NCI-H1092 treated with DMSO at 0.1 percent for 48 hours (cell line): ENCODE measurements at regions not wholly inside any gene's neighbourhood (a gene's known extent, or its start where the extent isn't known, plus 50 kb on each side); places are given as distances from the start of the nearest gene placed in this dataset.
"Not testable (repeated sequence)": the region's sequence is repeated elsewhere in the genome, so short reads cannot be mapped to it uniquely, and the experiment has no call there.

ENCODE experiments used
- DNase-seq: peaks from one replicate; lab custom pipeline; 2025; lab: John Stamatoyannopoulos, UW

DNA sequence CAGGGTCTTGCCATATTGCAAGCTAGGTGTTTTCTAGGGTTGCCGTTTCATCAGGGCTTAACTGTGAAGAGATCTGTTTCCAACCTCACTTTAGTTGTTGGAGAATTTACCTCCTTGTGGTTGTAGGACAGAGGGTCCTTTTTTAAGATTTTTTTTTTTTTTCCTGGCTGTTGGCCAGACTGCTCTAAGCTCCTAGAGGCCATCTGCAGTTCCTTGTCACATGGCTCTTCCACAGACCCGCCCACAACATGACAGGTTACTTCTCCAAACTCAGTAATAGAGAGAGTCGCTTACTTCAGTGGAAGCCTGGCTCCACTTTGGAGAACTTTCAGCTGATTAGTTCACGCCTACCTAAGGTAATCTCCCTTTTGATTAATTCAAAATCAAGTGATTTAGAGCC lies 543.7 kb downstream of the DMRTA1 start:
- no peak for DNase-seq

DNA sequence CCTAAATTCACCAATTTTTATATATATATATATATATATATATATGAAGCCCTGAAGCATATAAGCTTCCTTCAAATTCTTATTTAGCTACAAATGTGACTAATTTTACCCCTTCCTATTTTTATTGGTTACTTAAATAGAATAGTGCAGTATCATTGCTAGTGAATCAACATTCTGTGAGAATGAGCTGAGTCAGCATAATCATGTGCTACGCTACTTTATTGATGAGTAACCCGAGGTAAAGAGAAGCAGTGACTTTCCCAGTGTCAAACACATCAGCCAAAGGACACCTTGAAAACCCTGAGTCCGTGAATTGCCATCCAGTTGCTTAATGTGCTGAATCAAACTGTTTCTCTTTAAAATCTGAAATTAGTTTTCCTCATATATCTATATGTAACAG lies 546.2 kb downstream of the DMRTA1 start:
- no peak for DNase-seq

DNA sequence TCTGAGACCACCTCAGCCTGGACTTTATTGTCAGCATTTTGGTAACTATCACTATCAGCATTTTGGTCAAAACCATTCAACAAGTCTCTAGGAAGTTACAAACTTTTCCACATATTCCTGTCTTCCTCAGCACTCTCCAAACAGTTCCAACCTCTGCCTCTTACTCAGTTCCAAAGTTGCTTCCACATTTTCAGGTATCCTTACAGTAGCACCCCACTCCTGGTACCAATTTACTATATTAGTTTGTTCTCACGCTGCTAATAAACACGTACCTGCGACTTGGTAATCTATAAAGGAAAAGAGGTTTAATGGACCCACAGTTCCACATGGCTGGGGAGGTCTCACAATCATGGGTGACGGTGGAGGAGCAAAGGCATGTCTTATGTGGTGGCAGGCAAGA lies 551.3 kb downstream of the DMRTA1 start:
- DNase-seq: no peak

DNA sequence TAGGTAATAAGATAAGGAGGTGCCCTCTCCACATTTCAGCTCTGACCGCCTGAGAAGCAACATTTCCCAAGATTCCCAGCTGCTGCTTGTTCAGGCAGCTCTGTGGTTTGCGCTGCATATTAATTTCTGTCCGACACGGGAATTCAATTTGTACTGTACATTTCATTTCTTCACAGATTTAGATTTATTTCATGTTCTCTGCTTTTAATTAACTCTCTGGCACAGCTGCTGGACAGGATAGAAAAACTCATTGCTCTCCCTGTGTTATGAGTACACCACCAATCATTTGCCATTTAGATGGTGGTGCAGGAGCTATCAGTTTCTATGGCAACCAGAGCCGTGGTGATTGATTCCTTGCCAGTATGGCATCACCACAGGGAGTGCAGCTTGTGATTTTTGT lies 558.5 kb downstream of the DMRTA1 start:
- DNase-seq: peak; percentile 32

DNA sequence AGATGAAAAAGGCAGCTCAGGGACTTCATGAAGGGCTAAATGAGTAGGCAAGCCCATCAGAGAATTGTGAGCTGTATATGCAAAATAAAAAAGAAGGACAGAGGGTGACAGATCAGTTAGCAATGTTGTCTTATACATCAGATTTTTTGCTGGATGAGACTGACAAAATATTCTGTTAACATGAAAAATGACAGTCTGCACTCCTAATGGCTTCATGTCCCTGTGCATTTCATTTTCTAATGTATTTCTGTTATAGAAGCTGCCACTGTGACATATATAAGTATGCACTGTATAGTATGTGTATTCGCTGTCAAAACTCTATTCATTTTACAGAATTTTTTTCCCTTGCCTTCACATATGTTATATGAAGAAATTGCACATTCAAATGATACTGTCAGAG lies 559.5 kb downstream of the DMRTA1 start:
- DNase-seq: no peak

DNA sequence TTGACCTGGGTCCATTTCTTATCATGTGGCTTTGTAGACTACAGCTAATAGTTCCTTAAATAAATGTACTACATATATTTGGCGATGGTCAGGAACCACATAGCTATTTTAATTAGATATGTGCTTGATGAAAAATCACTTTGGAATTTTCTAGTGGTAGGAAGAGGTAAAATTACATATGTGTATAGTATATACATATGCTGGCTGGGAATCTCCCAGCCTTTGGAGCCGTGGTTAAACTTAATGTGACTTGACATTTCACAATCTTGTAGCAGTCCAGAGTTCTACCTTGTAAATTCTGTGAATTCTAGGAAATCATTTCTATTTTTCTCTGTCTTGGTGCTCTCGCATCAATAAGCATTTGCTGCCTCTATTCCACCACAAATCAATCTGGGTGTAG lies 565.0 kb downstream of the DMRTA1 start:
- DNase-seq: no peak

DNA sequence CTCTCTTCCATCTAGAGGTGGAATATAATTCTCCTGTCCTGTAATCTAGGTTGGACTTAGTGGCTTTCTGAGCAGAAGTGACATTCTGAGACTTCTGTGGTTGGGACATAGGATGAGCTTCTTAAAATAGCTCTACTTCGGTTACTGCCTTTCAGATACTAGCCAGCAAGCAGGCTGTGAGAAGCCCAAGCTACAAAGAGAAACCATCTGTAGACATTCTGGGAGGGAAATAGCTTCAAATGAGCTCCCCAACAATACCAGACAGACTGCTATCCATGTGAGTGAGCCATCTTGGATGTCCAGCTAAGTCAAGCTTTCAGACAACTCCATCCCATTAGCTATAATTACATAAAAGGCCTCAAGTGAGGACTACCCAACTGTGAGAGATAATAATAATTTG lies 568.9 kb downstream of the DMRTA1 start:
- no peak for DNase-seq

DNA sequence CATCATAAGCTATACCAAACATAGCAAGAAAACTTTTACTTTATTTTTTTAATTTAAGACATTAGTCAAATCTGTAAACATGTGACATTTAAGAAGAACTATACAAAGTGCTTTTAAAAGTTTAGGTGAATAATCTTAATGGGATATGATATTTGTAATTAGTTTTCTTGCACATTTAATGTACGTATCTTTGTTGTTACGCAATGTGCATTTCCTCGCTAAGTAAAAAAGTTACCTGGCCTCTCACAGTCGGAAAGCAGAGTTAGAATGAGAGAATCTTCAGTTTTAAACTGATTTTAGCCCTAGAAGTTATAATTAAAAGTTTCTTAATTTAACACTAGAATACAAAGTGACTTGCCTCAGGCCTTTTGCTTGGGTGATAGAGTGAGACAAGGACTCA lies 589.8 kb downstream of the DMRTA1 start:
- no peak for DNase-seq

DNA sequence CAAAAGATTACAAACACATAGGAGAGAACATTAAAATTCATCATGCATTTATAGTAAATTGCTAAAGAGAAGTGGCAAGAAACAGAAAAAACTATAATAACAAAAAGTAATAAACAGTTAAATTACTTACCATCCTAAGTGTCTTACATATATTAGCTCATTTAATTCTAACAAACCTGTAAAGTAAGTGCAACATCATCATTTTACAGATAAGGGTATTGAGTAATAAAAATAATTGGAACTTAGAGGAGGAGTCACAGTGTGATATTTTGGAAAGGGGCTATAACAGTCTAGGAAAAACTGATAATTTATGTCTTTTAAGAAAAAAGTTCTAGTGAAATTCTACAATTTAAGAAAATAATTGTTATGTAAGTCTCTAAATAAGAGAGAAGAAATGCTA lies 592.8 kb downstream of the DMRTA1 start:
- no peak for DNase-seq

DNA sequence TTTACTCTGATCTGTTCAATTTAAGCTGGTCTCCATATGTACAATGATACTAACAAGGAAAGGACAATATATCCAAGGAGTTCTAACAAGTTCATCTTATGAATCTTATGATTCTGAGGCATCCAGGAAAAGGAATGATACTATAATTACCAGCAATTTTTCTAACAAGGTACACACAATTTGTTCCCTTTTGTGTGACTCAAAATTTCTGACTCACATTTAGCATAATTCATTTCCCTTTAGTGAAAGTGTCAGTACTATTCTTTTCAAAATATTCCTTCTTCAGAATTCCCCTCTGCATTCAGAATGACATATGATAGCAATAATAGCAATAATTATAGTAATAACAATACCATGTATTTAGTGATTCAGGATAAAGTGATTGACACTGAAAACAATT lies 594.8 kb downstream of the DMRTA1 start:
- no peak for DNase-seq

DNA sequence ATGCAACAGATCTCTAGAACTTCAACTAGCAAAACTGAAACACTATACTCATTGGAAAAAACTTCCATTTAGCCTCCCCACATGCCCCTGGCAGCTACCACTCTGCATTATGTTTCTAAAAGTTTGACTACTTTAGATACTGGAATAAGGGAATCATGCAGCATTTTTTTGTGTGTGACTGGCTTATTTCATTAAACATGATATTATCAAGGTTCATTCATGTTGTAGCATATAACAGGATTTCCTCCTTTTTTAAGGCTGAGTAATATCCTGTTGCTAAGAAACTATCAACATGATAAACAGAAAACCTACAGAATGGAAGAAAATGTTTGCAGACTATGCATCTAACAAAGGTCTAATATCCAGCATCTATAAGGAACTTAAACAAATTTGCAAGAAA lies 597.9 kb downstream of the DMRTA1 start:
- no peak for DNase-seq

DNA sequence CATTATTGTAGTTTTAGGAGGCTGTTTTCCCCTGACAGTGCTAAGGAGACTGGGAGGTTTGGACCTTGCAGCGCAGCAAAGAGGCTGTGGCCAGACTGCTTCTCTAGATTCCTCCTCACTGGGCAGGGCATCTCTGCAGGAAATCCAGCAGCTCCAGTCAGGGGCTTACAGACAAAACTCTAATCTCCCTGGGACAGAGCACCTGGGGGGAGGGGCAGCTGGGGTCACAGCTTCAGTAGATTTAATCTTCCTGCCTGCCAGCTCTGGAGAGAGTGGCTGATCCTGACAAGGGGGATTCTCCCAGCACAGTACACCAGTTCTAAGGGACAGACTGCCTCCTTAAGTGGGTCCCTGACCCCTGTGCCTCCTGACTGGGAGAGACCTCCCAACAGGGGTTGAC lies 599.4 kb downstream of the DMRTA1 start:
- not testable (repeated sequence) for DNase-seq

DNA sequence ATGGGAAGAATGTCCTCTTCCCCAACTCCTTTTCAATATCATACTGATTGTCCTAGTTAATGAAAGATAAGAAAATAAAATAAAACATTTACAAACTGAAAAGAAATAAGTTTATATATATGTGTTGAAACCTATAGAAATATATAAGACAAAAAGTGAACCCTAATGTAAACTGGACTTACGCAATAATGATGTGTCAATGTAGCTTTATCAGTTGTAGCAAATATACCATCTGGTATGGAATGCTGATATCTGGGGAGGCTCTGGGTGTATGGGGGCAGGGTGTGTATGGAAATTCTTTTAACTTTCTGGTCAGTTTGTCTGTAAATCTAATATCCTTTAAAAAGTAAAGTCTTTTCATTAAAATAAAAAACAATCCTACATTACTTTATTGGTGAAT lies 603.9 kb downstream of the DMRTA1 start:
- no peak for DNase-seq

DNA sequence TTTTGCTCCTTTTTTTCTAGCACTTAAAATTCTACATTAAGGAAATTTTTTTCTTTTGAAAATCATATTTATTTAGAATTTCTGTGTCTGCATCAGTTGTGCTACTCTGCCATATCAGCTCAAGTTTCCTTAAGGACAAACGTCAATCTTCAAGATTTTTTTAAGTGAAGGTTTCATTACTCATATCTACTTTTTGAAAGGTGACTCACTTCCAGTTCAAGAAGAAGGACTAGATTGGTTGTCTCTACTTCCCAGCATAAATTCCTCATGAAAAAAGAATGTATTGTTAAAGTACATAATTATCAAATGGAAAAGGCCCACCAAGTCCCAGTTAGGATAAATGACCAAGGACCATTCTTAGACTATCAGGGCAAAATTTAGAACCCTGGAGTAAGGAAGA lies 626.5 kb downstream of the DMRTA1 start:
- DNase-seq: no peak

DNA sequence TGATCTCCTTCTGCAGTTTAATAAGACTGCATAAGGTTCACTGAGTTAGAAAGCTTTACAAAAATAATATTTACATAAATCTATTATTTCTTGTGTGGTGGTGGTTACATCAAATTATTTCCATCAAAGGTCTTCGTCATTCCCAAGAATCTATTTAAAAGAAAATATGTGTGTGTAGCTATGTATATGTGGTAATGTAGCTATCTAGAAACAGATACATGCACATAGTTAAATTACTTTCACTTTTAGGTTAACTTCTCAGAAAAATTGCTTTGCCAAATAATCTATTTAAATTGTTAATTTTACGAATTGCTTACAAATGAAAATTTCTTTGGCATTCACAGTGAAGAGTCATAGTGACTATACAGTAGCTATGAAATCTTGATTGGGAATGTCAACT lies 633.2 kb downstream of the DMRTA1 start:
- DNase-seq: no peak

DNA sequence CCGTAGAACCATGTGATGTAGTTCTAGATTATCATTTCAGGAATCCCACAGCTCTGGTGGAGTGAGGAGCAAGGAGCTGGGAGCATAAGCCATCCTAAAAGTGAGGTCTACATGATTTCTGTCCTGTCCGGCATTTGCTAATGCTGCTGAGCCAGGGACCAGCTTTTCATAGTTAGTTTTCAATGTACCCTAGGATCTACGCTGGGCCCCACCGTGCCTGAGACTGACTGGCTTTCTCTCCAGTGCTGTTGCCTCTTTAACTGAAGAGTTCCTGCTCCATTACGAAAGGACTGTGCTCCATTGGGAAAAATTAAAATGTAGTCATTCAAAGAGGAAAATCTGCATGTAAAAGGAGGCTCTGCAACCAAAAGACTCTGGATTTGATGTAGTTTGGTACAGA lies 634.8 kb downstream of the DMRTA1 start:
- no peak for DNase-seq

DNA sequence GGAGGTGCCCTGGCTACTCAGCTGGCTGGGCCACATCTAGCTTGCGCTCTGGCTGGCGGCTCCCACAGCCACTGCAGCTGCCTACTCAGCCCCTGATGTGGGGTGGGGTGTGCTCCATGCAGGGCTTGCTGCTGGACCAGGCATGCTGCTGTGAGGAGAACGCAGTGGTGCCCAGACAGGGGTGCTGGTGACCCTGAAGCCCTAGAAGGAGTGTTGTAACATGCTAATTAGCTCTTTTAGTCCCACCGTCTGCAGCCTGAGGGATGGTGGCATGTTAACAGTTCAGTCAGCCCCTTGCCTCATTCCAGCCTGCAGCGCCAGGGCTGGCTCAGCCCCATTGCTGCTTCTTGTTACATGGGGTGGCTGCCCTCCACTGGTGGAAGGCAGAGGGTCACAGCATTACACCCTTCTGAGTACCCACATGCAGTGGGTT lies 642.3 kb downstream of the DMRTA1 start:
- peak; percentile 41 for DNase-seq

DNA sequence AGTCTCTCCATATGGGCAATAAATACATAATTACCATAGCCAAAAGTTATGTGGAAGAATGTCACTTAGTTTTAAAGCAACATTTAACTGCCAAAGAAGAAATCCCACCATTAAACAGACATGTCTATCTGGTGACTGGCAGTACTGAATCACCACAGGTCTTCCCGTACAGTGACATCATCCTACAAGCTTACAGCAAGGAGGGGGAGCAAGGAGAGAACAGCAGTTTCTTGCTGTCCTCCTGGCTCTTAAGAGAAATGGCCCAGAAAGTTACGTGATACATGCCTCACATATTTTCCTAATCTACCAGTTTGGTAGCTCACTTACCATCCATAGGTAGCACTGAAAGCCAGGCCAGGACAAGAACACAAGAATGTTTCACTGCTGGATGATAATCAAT lies 671.0 kb downstream of the DMRTA1 start:
- no peak for DNase-seq

DNA sequence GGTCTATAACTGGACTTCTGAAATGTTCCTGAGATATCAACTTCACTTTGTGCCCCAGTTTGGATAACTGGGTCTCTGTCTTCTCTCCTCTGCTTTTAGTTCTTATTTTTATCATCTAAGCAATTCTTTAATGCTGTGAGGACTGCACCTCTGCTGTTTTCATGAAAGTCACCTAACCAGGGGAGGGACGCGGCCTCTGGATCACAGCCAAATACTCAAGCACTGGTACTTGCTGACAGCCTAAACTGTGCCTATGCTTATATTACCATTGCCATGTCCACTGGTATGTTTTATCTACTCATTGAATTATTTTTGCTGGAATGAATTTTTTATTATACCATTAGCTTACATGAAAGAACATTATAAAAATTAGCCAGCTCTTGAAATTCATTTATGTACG lies 674.0 kb downstream of the DMRTA1 start:
- no peak for DNase-seq

DNA sequence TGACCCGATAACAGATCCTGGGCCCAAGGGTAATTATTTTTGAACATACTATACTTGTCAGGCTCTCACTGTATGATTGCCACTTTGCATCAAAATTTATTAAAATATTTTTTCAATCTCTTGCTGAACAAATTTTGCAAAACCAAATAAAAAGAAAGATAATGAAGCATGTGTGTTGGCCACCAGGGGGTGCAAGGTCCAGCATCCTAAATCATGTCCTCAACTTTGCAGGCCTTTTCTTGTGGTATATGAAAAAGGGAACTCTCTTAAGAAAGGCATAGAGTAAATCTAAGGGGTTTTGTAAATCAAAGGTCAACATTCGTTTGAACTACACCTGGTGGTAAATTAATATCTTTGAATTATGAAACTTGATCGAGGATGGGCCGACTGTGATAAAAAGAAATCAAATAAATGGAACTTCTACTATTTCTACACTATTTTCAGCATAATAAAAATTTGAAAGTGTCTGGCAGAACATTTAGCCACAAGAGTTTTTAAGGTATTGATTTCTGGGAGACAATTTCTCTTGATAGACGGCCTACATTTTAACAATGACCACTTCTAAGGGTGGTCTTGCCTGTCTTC lies 676.5 kb downstream of the DMRTA1 start:
- DNase-seq: peak; percentile 7

DNA sequence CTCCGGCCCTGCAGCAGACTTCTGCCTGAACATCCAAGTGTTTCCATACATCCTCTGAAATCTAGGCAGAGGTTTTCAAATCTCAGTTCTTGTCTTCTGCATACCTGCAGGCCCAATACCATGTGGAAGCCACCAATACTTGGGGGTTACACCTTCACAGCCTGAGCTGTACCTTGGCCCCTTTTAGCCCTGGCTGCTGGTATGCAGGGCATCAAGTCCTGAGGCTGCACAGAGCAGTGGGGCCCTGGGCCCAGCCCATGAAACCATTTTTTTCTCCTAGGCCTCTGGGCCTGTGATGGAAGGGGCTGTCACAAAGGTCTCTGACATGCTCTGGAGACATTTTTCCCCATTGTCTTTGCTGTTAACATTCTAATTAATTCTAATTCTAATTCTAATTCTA lies 680.6 kb downstream of the ELAVL2 start:
- no peak for DNase-seq

DNA sequence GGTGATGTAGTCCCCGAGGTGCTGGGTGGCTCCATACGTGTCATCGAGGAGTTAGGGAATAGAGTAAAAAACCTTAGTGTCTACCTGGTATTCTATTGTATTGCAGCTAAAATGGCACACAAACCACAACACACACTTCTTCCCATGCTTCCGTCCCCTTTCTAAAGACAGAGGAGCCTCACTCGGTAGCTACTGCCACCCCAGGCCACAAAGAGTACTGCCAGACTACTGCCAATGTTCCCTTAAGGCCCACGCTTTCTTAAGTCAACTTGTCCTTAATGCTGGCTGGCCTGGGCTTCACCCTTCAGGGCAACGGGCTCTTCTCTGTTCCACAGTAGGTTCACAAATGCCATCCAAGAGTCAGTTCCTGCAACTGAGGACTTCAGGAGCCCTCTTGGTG lies 673.0 kb downstream of the ELAVL2 start:
- no peak for DNase-seq

DNA sequence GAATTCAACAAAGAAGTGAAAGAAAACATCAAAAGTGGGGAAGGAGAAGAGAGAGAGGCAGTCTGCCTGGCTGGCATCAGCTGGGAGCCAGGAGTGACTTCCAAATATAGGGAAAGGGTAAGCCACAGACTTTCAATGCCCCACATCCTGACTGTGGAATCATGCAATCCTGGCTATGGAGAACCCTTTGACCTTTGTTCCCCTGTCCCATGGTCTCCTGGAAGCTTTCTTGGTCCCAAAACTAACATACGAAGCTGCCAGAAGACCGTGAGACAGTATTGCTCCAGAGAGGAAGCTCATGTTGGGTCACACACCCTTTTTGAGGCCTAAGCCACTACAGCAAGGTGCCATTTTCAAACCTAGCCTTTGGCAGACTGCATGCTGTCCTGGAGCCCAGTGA lies 665.5 kb downstream of the ELAVL2 start:
- no peak for DNase-seq

DNA sequence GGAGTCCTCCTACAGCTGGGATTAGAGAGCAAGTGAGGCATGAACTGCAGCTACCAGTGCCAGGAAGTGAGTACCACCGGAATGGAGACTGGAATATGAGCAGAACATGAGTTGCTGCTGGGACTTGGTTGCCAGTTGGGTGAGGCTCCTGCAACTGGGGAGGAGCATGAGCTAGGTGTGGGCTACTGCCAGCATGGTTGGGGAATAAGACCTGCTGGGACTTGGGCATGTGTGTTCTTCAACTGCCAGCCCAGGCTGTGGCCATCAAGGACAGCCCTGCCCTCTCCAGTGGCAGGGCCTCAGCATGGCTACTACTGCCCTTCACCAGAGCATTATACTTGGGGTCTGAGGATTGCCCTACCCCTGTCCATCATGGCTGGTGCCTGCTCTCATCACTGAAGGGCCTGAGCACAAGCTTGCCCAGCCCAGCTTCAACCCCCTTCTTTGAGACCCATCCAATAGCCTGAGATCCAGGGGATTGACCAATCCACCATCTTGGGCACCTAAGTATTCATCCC lies 665.0 kb downstream of the ELAVL2 start:
- no peak for DNase-seq

DNA sequence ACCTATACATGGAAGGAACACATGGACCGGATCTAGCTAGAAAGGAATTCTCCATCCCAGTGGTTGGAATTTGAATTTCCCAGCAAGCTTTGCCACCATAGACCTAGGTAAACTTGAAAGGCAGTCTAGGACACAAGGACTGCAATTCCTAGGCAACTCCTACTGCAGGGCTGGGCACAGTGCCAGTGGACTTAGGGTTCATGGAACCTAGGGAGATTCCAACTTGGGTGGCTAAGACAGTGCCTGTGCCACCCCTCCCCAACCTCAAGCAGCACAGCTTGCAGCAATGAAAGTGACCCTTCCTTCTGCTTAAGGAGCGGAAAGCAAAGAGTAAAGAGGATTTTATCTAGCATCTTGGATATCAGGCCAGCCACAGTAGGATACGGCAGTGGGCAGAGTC lies 663.3 kb downstream of the ELAVL2 start:
- no peak for DNase-seq
